GM12874 (cell line): ENCODE measurements at regions not wholly inside any gene's neighbourhood (a gene's known extent, or its start where the extent isn't known, plus 50 kb on each side); places are given as distances from the start of the nearest gene placed in this dataset.

Experiments
- CTCF ChIP-seq: IDR thresholded peaks from 2 replicates; pipeline ENCODE4 v1.5.1; 2011; ENCODE audit warnings: low read depth, mild to moderate bottlenecking, control low read depth, low read length, moderate library complexity; ENCODE audit not compliant: insufficient read depth

DNA sequence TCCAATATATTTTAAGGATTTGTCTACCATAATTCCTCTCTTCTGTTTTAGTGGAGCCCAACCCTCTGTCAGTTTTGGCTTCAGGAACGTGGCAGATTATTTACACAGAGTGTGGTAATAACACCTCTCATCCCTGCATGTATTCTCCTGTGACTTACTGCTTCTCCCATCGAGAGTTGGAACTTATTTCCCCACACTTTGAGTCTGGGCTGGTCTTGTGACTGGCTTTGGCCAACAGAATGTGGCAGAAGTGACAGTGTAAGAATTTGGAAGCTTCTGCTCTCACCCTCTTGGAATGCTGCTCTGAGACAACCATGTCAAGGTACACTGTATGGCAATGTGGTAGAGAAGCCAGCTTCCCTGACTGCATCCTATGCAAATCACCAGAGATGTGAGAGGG lies 407.7 kb downstream of the EPM2A start:
- TF ChIP-seq CTCF: no peak

GRCh38 chr6:145329257-145329656 lies 406.1 kb downstream of the EPM2A start:
- no peak for TF ChIP-seq CTCF

- TF ChIP-seq CTCF: no peak
These were observed 404.3 kb downstream of the EPM2A start for GRCh38 chr6:145331066-145331465.

GRCh38 chr6:145332011-145332410 lies 403.3 kb downstream of the EPM2A start:
- no peak for TF ChIP-seq CTCF

DNA sequence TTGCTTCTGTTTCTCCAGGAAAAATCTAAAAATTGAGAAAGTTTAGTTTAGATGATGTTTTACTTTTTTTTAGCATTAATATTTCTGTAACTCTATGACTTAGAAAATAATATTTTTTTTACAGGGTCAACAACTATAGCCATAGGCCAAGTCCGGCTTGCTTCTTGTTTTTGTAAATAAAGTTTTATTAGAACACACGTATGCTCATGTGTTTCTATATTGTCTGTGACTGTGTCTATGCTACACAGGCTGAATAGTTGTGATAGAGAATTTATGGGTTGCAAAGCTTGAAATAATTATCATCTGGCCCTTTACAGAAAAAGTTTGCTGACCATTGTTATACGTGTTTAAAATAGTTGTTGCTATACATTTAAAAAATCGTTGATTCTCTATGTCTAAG lies 399.2 kb downstream of the EPM2A start:
- TF ChIP-seq CTCF: no peak

GRCh38 chr6:145339089-145339488 lies 396.2 kb downstream of the EPM2A start:
- TF ChIP-seq CTCF: no peak

DNA sequence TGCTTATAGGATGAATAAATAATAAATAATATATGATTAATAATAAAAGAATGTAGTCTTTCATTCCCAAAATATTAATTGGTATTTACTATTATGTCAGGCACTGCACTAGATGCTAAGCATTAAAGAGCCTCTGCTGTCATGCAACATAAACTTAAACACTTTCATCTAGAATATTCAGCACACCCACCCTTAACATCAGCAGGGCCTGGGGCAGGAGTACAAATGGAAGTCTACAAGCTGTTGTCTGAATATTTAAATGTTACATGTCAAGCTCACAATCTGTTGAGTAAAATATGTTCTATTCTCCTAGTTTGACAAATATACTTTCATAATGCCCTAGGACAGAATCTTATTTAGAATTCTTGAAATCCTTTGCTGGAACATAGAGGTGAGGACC lies 395.1 kb downstream of the EPM2A start:
- TF ChIP-seq CTCF: no peak

DNA sequence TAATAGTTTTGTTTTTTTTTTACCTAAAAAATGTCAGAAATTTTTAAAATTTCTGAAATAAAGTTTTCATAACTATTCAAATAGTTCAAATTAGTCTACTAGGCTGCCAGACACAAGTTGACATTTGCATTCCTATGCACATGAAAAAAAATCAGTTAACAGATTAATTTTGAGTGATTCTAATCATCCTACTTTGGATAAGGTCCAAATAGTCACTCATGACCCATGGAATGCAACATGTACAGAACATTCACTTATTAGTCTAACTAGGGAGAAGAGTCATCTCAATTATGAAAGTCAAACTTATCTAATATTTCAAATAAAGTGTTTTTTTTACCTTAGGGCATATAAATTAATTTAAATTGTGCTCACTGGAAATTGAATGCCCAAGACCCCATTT lies 390.2 kb downstream of the EPM2A start:
- TF ChIP-seq CTCF: no peak
